Osteocyte (in vitro differentiated cells): ENCODE measurements at regions not wholly inside any gene's neighbourhood (a gene's known extent, or its start where the extent isn't known, plus 50 kb on each side); places are given as distances from the start of the nearest gene placed in this dataset.

Source experiments
- DNase-seq: peaks from one replicate; pipeline ENCODE4 v3.0.0; 2021; ENCODE audit warnings: mixed read lengths; ENCODE audit not compliant: unreplicated experiment; ENCODE audit errors: extremely low spot score
- H3K27ac Mint-ChIP-seq: one replicate; pipeline ENCODE4 v1.8.0; 2021; ENCODE audit warnings: mild to moderate bottlenecking, mixed read lengths; ENCODE audit not compliant: unreplicated experiment
- H3K27me3 Mint-ChIP-seq: one replicate; pipeline ENCODE4 v1.8.0; 2021; ENCODE audit warnings: mixed read lengths; ENCODE audit not compliant: unreplicated experiment
- H3K36me3 Mint-ChIP-seq: one replicate; pipeline ENCODE4 v1.8.0; 2021; ENCODE audit warnings: mixed read lengths; ENCODE audit not compliant: unreplicated experiment
- H3K4me1 Mint-ChIP-seq: one replicate; pipeline ENCODE4 v1.8.0; 2021; ENCODE audit warnings: mixed read lengths; ENCODE audit not compliant: unreplicated experiment
- H3K4me3 Mint-ChIP-seq: one replicate; pipeline ENCODE4 v1.8.0; 2021; ENCODE audit warnings: mild to moderate bottlenecking, moderate library complexity, mixed read lengths; ENCODE audit not compliant: unreplicated experiment
- H3K9me3 Mint-ChIP-seq: one replicate; pipeline ENCODE4 v1.8.0; 2021; ENCODE audit warnings: mixed read lengths; ENCODE audit not compliant: unreplicated experiment
- CTCF ChIP-seq: fragments of 200-600 bp; sonication (generic); IDR thresholded peaks from 2 replicates; pipeline ENCODE4 v1.5.0; 2021; ENCODE audit warnings: antibody characterized with exemption, mild to moderate bottlenecking, moderate library complexity

GRCh38 chr4:126961661-126962060, 671.1 kb upstream of the INTU start:
- H3K4me1 Mint-ChIP-seq = peaks cover 11% of the 10 kb centered on the region
- no peak for DNase-seq
- no peaks in the 10 kb centered on the region for H3K9me3 Mint-ChIP-seq
- H3K4me3 Mint-ChIP-seq = no peak overlapping the region
- H3K27ac Mint-ChIP-seq = no peak overlapping the region
- H3K36me3 Mint-ChIP-seq = no peaks in the 10 kb centered on the region
- no peaks in the 10 kb centered on the region for H3K27me3 Mint-ChIP-seq
- no peak for TF ChIP-seq CTCF

DNA sequence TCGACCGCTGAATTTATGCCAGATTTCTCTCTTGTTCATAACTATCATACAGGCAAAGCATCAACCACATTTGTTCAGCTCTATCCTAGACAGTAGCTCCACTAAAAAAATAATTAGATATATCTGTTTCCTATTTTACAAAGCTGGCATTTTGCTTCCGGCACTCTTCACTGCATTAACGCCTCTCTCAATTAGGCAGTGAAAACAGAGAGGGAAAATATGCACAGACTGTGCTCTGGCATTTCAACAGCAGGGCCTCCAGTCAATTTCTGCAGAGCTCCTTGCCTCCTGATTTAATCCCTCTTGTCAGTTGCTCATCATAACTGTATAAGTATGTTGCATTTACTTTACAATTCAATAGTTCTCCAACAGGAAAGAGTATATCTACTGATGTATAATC, 666.9 kb upstream of the INTU start:
- no peak overlapping the region for H3K4me3 Mint-ChIP-seq
- no peak for DNase-seq
- TF ChIP-seq CTCF = no peak
- no peaks in the 10 kb centered on the region for H3K36me3 Mint-ChIP-seq
- peaks cover 18% of the 10 kb centered on the region for H3K4me1 Mint-ChIP-seq
- H3K9me3 Mint-ChIP-seq = no peaks in the 10 kb centered on the region
- no peak overlapping the region for H3K27ac Mint-ChIP-seq
- H3K27me3 Mint-ChIP-seq = no peaks in the 10 kb centered on the region

DNA sequence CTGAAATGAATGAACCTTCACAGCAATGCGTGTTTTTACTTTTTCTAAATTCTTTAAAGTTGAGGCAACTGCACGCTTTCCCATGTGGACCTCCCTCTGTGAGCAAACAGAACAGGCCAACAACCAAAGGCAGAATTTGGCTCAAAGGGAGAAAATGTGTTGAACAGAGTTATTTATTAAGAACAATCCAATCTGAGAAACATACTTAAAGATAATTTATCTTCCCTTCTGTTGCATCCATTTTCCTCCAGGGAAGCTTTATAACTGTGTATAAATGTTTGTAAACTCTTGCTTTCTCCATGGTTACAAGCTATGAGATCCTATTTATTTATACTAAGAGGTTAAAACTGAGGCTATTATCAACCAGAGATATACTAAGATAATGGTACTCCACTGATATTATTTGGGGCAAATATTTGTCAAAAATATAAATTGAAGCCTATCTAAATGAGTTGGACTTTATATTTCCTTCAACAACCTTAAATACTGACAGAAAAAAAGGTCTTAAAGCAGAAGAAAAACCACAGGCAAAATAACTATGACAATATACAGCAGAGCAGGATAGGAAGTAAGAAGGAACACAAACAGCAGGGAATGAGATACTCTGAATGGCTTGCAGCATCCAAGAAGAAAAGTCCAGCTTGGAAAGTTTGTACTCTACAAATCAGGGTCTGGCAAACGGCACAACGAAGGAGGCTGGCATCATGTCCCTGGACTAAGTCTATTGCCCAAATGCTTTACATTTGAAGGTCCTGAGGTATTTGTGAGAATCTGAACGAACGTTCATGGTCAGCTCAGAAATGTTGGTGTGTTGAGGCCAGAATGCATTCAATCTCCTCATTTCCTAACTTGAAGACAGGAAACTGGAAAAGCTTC, 663.2 kb upstream of the INTU start:
- Mint-ChIP-seq H3K36me3 (no peaks in the 10 kb centered on the region), H3K9me3 (peaks cover 5% of the 10 kb centered on the region), H3K27me3 (no peaks in the 10 kb centered on the region), H3K4me1 (peaks cover 19% of the 10 kb centered on the region), H3K4me3 (no peak overlapping the region), H3K27ac (peak overlapping the region; percentile 88)
- DNase-seq = no peak
- TF ChIP-seq CTCF = no peak

DNA sequence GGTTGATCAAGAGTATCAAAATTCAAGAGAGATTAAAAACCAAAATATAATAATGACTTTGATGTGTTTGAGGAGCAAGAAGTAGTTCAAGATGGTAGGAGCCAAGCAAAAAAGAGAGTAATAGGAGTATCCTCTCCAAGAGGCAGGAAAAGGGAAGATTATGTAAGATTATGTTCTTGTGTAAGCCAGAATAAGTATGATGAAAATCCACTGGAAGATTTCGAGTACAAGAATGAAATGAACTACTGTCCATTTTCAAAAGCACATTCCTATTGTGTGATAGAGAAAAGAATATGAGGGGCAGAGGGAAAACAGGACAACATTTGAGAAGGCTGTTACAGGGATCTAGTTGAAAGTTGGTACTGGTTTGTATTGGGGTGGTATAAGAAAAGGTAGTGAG, 659.6 kb upstream of the INTU start:
- Mint-ChIP-seq H3K4me3 (no peak overlapping the region), H3K27me3 (no peaks in the 10 kb centered on the region), H3K9me3 (peaks cover 11% of the 10 kb centered on the region), H3K27ac (no peak overlapping the region), H3K36me3 (no peaks in the 10 kb centered on the region), H3K4me1 (peaks cover 28% of the 10 kb centered on the region)
- DNase-seq = no peak
- TF ChIP-seq CTCF = no peak

- TF ChIP-seq CTCF = no peak
- no peaks in the 10 kb centered on the region for H3K27me3 Mint-ChIP-seq
- peaks cover 19% of the 10 kb centered on the region for H3K9me3 Mint-ChIP-seq
- H3K4me1 Mint-ChIP-seq = peaks cover 9% of the 10 kb centered on the region
- H3K4me3 Mint-ChIP-seq = no peak overlapping the region
- H3K36me3 Mint-ChIP-seq = no peaks in the 10 kb centered on the region
- DNase-seq = no peak
- peak overlapping the region; percentile 9 for H3K27ac Mint-ChIP-seq
Observed at GRCh38 chr4:126976850-126977632, 655.7 kb upstream of the INTU start.
